Calu3 (cell line): ENCODE measurements at regions not wholly inside any gene's neighbourhood (a gene's known extent, or its start where the extent isn't known, plus 50 kb on each side); places are given as distances from the start of the nearest gene placed in this dataset.

Source experiments
- BruUV-seq: library from RNA; stranded (reverse); fragments of 400-500 nt; replicated peaks from 2 replicates; lab custom pipeline; 2021; lab: Mats Ljungman, UMichigan
- CTCF ChIA-PET: fragments of 300-600 bp; sonication (Branson Sonifier 250); formaldehyde crosslinking; loops from one replicate; lab custom pipeline; 2022; ENCODE audit warnings: antibody characterized with exemption; lab: Charles Lee
- DNase-seq: peaks from one replicate; pipeline ENCODE4 v3.0.0; 2022
- H3K27ac Mint-ChIP-seq: one replicate; pipeline ENCODE4 v1.8.0; 2022; ENCODE audit warnings: mixed read lengths; ENCODE audit not compliant: unreplicated experiment
- H3K27me3 Mint-ChIP-seq: one replicate; pipeline ENCODE4 v1.8.0; 2022; ENCODE audit warnings: mixed read lengths; ENCODE audit not compliant: unreplicated experiment
- H3K36me3 Mint-ChIP-seq: one replicate; pipeline ENCODE4 v1.8.0; 2022; ENCODE audit warnings: mild to moderate bottlenecking, moderate library complexity, mixed read lengths; ENCODE audit not compliant: insufficient read depth, unreplicated experiment
- H3K4me1 Mint-ChIP-seq: one replicate; pipeline ENCODE4 v1.8.0; 2022; ENCODE audit warnings: mild to moderate bottlenecking, low read depth, mixed read lengths; ENCODE audit not compliant: unreplicated experiment
- H3K4me3 Mint-ChIP-seq: one replicate; pipeline ENCODE4 v1.8.0; 2022; ENCODE audit warnings: mild to moderate bottlenecking, low read depth, moderate library complexity, mixed read lengths; ENCODE audit not compliant: unreplicated experiment
- H3K9me3 Mint-ChIP-seq: one replicate; pipeline ENCODE4 v1.8.0; 2022; ENCODE audit warnings: low read depth, mixed read lengths; ENCODE audit not compliant: unreplicated experiment
- intact Hi-C: fragments of 100-400 bp; cut with micrococcal nuclease; formaldehyde crosslinking; loops from one replicate; pipeline ENCODE4 v1.10.0; 2022; ENCODE audit not compliant: unreplicated experiment
- TF ChIP-seq, protein P1 (sequence below): fragments of 200-600 bp; IDR thresholded peaks from one replicate; pipeline ENCODE4 v1.8.0; 2022; ENCODE audit warnings: antibody characterized with exemption; ENCODE audit not compliant: unreplicated experiment

DNA sequence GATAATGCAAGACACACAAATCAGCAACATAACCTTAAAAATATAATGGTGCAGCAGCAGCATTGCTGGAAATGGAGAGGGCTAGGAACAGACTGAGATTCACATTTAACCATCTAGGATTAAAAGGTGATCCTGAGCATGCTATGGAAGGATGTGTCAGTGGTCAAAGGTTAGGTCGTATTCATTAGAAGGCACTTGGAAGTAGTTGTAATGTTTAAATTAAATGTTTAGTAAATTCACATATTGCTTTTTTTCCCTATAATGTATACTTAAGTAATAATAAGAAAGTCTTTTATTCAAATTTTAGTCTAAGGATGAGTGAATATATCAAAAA lies 368.6 kb upstream of the PDE3A start:
- intact Hi-C loops, result loop anchor here (5.0 to 10.0 kb wide), 3 partner anchors 213 to 373 kb away; no protein-coding TSS in a partner anchor
- BruUV-seq, result no TSS peak
- H3K9me3 Mint-ChIP-seq, result no peaks in the 10 kb centered on the region
- TF ChIP-seq, protein P1, sequence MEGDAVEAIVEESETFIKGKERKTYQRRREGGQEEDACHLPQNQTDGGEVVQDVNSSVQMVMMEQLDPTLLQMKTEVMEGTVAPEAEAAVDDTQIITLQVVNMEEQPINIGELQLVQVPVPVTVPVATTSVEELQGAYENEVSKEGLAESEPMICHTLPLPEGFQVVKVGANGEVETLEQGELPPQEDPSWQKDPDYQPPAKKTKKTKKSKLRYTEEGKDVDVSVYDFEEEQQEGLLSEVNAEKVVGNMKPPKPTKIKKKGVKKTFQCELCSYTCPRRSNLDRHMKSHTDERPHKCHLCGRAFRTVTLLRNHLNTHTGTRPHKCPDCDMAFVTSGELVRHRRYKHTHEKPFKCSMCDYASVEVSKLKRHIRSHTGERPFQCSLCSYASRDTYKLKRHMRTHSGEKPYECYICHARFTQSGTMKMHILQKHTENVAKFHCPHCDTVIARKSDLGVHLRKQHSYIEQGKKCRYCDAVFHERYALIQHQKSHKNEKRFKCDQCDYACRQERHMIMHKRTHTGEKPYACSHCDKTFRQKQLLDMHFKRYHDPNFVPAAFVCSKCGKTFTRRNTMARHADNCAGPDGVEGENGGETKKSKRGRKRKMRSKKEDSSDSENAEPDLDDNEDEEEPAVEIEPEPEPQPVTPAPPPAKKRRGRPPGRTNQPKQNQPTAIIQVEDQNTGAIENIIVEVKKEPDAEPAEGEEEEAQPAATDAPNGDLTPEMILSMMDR, result no peak
- DNase-seq, result no peak
- H3K4me3 Mint-ChIP-seq, result no peak overlapping the region
- H3K27ac Mint-ChIP-seq, result peak overlapping the region; percentile 63
- H3K4me1 Mint-ChIP-seq, result peaks cover 50% of the 10 kb centered on the region
- H3K36me3 Mint-ChIP-seq, result peaks cover 5% of the 10 kb centered on the region
- no peaks in the 10 kb centered on the region for H3K27me3 Mint-ChIP-seq
- CTCF ChIA-PET, result no interaction called here

DNA sequence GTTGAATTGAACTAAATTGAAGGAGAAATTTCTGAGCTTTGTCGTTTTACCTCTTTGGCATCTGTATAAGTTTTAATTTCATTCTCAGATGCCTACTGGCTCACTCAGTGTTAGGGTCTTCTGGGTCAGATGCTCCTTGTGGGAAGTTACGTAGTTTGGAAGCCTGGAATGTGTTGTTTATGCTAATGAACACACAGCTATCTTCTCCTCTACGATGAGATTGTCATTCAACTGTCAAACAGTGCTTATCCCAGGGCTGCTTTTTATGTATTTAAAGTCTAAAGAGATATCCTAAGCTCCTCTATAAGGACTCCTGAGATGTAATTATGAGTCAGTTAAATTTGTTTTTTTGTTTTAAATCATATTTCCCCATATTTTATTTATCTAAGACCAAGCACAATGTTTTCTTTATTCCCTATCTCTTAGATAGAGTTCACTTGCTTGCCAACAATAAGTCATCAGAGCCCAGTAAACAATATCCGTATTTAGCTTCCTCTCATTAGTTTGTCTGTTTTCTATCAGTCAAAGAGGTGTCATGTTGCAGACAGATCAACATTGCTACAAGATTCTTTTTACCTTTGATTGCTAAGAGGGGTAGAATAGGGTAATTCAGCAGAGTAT lies 368.0 kb upstream of the PDE3A start:
- intact Hi-C loops, result no loop called here
- no peak overlapping the region for H3K4me3 Mint-ChIP-seq
- peaks cover 5% of the 10 kb centered on the region for H3K36me3 Mint-ChIP-seq
- BruUV-seq, result no TSS peak
- TF ChIP-seq, protein P1, result no peak
- H3K27me3 Mint-ChIP-seq, result no peaks in the 10 kb centered on the region
- CTCF ChIA-PET, result no interaction called here
- DNase-seq, result no peak
- peaks cover 50% of the 10 kb centered on the region for H3K4me1 Mint-ChIP-seq
- no peaks in the 10 kb centered on the region for H3K9me3 Mint-ChIP-seq
- H3K27ac Mint-ChIP-seq, result no peak overlapping the region

DNA sequence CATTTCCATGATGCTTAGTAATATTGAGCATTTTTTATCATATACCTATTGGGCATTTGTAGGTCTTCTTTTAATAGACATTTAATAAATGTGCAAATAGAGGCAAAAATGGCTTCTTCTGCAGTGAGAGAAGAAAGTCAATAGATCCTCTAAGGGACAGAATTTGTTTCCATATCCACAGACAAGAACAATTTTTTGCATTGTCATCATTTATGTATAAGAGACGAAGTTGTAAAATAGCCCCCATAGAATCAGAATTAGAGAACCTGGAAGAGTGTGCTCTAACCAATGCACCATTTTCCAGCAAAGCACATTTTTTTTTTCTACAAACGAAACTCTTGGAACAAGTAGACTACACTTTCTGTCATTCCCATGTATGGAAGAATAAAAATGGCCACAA lies 365.1 kb upstream of the PDE3A start:
- H3K27me3 Mint-ChIP-seq, result no peaks in the 10 kb centered on the region
- TF ChIP-seq, protein P1, result no peak
- CTCF ChIA-PET, result no interaction called here
- H3K9me3 Mint-ChIP-seq, result no peaks in the 10 kb centered on the region
- H3K27ac Mint-ChIP-seq, result no peak overlapping the region
- no peak overlapping the region for H3K4me3 Mint-ChIP-seq
- DNase-seq, result no peak
- intact Hi-C loops, result no loop called here
- H3K4me1 Mint-ChIP-seq, result peaks cover 32% of the 10 kb centered on the region
- BruUV-seq, result no TSS peak
- peaks cover 5% of the 10 kb centered on the region for H3K36me3 Mint-ChIP-seq

DNA sequence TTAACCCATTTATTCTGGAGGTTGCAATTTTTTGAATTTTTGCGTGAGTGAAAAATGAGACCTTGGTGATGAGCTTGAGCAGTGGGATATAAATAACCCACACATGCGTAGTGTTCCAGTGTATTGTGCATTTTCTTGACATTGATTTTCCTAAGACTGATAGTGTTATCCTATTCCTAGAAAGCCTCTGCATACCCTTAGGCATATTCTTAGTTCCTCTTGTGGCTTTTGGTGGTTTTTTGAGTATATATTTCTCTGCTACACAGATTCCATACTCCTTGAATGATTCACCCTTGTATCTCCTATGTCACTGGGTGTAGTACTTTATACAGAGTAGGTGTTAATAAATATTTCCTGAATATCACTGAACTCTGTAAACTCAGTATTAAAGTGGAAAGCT lies 363.4 kb upstream of the PDE3A start:
- no peaks in the 10 kb centered on the region for H3K9me3 Mint-ChIP-seq
- TF ChIP-seq, protein P1, result no peak
- peaks cover 5% of the 10 kb centered on the region for H3K36me3 Mint-ChIP-seq
- H3K27me3 Mint-ChIP-seq, result no peaks in the 10 kb centered on the region
- peaks cover 16% of the 10 kb centered on the region for H3K4me1 Mint-ChIP-seq
- no peak overlapping the region for H3K27ac Mint-ChIP-seq
- H3K4me3 Mint-ChIP-seq, result no peak overlapping the region
- no peak for DNase-seq
- intact Hi-C loops, result no loop called here
- CTCF ChIA-PET, result no interaction called here
- BruUV-seq, result no TSS peak
